ENCODE measurements at regions not wholly inside any gene's neighbourhood (a gene's known extent, or its start where the extent isn't known, plus 50 kb on each side); places are given as distances from the start of the nearest gene placed in this dataset.
"Not testable (repeated sequence)": the region's sequence is repeated elsewhere in the genome, so short reads cannot be mapped to it uniquely, and the experiment has no call there.

DNA sequence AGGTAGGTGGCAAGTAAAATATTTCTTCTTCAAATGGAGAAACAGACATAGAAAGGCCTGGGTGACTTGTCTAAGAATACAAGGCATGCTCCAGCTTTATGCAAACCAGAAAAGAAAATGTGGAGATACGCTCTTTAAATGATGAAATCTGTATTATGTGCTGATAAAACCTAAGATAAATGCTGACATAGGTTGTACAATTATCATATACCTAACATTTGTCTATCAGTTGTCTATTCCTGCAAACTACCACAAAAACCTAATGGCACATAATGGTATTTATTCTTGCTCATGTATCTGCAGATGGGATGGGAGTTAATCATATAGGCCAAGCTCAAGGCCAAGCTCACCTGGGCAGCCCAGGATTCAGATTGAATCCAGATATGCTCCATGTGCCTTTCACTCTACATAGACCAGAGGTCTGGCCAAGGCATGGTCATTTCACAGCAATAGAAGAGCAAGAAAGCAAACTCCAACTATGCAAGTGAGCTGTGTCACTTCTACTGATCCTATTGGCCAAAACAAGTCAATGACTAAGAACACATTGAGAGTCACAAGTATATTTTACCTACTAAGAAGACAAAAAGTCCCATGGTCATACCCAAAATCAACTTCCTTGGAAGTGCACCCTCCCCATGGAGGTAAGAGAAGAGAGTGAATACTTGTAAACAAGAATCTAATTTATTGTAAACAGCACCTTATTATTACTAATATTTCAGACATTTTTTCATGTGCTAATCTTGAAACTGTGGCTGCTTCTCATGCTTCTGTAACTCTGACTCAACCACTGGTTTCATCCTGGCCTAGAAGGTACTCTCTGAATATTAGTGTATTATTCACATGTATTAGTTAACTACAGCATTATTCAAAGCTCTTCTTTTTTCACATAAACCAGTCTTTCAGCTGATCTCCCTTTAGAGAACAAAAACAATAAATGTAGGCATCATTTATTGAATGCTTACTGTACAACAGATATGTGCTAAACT is 270.7 kb upstream of the SOX9 start:
- DNase-seq (ENCODE audit: low read depth in 2 of 2), result no peak

DNA sequence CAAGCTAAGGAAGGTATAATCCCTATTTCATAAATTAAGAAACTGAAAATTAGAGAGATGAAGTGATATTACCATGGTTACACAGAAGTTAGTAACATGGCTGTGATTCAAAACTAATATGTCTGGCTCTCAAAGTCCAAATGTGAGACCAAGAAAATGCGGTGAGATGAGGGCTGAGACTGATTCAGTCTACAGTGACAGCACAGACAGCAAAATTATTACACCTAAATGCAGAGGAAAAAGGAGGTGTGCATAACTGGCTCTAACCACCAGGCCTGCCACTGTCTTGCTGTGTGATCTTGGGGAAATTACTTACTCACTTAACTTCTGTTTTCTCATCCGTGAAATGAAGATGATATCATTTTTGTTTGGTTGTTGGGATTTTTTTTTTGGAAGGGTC is 270.0 kb upstream of the SOX9 start:
- no peak for DNase-seq (ENCODE audit: low read depth in 2 of 2)

DNA sequence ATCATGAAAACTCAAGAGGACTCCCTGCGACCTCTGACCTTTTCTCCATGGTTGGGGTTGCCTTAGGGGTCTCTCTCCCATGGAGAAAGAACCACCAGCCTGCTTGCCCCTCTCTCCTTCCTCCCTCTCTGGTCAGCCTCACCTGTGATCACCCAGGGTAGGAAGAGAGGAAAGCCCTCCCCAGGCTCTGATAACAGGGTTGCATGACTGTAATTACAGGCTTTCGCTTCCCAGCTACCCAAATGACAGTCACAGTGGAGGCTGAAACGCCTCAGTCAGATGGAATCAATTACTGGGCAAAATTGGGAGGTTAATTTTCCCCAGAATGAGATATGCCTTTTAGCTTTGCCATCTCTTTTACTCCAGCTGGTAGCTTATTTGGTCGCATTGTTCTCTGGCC is 265.8 kb upstream of the SOX9 start:
- no peak for DNase-seq (ENCODE audit: low read depth in 2 of 2)

DNA sequence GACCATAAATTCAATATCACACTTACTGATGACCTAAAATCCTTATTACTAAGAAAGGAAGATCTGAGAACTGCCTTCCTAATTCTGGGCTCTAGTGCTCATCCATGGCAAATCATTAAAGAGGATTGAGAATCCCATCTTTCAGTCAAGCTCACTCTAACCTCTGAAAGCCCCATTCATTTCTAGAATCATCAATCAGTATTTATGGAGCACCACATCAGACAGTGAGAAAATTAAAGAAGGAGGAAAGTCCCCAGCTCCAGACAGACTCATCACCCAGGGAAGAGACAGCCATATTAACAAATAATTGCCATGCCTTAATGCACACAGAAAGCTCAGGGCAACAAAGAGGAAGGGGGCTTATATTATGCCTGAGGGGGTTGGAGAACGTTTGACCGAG is 256.1 kb upstream of the SOX9 start:
- no peak for DNase-seq (ENCODE audit: low read depth in 2 of 2)

DNA sequence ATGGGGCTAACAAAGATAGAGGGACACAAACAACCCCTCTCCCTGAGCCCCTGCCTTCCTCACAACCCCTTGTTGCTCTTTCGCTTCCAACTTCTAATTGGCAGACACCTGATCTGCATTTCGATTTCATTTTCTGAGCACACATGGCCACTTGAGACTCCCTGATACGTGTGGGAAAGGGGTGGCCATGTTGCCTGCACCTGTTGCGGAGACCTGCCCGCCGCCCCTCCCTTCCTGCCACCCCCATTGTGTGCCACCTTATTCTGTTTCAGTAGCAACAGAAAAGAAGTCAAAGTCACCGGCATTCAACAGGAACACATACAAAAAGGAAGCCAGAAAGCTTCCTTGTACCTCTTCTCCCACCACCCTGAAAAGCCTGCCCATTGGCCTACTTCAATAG is 254.7 kb upstream of the SOX9 start:
- no peak for DNase-seq (ENCODE audit: low read depth in 2 of 2)

DNA sequence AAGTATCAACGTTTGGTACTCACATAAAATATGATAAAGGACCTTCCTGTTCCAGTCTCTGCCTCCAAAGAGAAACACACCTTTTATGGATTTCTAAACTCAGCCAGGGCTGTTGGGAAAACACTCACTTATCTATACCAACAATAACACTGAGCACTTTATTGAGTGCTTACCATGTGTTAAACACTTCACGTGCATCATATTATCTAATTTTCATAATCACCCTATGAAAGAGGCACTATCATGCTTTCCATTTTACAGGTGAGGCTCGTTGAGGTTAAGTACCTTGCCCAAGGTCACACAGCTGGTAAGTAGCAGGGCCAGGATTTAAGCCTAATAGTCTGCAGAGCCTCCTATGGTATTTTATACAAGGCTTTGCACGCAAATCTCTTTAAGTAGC is 251.5 kb upstream of the SOX9 start:
- DNase-seq (ENCODE audit: low read depth in 2 of 2), result no peak

DNA sequence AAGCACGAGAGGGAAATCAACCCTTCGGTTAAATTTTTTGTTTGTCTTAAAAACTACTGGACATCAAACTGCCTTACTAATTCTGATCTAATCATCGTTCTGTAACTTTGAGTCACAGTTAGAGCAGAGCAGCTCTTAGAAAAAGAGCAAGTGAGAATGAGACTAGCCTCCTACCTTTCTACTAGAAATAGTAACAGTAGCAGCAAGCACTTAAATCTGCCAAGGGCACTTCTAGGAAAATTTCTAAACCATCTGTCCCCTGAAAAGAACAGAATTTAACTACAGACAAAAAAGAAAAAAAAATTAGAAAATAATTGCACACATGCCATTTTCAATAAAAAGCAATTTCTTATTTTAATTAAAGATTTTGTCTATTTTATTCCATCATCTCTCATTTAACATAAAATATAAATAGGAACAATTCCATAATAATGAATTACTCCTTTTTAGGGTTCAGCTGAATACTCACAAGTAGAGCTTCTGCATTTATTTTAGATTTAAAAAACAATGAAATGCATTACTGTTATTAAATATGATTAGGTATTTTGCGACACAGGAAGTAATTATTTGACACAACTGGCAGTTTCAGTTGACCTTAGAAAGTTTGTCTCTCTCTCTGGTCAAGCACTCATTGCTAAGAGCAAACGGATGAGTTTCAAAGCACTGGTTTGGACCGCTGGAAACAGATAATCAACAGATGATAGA is 250.8 kb upstream of the SOX9 start:
- DNase-seq (ENCODE audit: low read depth in 2 of 2), result no peak

DNA sequence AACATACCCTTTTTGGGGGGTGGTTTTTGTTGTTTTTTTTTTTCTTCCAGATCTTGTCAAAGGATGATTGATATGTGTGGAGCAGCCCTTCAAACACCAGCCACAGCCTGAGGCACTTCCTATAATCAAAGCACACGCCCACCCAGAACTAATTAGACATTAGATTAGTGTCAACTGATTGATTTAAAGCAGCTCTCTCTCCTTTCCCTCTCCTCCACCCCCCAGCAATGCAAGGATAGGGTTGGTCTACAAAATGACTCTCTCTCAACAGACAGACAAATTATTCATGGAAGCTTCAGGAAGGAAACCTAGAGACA is 250.3 kb upstream of the SOX9 start:
- DNase-seq (ENCODE audit: low read depth in 2 of 2), result no peak

DNA sequence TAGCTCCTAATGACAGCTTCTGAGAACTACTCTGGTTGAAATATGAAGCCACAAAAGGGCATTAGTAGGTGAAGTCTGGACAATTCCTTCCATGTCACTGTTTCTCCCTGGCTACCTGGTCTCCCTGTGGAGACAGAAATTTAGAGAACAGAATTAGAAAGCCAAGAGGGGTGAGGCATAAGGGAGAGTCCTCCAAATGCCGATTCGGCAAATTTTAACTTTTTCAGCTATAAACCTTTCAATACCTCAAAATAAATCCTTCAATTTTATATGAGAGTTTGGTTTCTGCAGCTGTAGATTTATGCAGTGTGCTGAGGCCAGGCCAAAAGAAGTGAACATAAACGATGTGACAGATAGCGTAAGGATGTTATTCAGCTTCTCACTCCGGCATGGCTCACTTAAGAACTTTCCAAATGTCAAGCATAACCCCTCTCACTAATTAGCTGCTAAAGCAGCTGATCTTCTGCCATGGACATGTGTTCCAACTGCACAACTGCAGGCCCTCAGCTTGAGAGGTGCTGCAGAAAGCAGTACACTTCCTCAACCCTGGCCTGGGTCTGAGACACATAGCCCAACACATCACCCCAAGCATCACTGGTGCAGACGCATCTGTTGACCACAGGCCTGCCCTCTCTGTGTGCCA is 247.9 kb upstream of the SOX9 start:
- DNase-seq (ENCODE audit: low read depth in 2 of 2), result no peak

DNA sequence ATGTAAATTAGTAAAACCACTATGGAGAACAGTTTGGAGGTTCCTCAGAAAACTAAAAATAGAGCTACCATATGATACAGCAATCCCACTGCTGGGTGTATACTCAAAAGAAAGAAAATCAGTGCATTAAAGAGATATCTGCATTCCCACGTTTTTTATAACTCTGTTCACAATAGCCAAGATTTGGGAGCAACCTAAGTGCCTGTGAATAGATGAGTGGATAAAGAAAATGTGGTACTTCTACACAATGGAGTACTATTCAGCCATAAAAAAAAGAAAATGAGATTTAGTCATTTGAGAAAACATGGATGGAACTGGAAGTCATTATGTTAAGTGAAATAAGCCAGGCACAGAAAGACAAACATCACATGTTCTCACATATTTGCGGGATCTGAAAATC is 246.0 kb upstream of the SOX9 start:
- DNase-seq (ENCODE audit: low read depth in 2 of 2), result not testable (repeated sequence)

DNA sequence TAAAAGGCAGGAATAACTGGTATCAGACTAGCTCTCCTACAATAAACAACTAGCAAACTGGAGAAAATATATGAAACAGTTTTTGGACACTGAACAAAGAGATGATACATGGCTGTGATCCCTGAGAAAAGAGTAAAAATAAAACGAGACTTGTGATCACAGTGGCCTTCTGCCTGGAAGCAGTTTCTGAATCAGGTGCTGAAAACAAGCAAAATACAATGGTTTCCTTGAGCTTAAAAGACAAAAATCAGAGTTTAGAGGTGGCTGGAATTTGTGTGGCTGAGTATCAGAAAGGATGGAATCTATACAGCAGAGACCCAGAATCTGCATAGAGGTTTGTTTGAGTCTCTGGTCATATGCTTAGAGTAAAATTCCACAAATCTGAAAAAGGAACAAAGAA is 242.5 kb upstream of the SOX9 start:
- no peak for DNase-seq (ENCODE audit: low read depth in 2 of 2)

DNA sequence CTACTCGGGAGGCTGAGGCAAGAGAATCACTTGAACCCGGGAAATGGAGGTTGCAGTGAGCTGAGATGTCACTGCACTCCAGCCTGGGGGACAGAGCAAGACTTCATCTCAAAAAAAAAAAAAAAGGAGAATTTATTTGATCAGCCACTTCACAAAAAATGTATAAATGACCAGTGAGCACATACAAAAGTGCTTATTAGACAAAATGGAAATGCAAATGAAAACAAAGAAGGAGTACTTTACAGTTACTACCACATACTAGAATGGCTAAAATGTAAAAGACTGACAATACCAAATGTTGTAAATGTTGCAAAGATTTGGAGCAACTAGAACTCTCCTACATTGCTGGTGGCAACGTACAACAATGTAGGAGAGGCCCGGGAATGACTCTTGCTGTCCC is 241.8 kb upstream of the SOX9 start:
- DNase-seq (ENCODE audit: low read depth in 2 of 2), result no peak

DNA sequence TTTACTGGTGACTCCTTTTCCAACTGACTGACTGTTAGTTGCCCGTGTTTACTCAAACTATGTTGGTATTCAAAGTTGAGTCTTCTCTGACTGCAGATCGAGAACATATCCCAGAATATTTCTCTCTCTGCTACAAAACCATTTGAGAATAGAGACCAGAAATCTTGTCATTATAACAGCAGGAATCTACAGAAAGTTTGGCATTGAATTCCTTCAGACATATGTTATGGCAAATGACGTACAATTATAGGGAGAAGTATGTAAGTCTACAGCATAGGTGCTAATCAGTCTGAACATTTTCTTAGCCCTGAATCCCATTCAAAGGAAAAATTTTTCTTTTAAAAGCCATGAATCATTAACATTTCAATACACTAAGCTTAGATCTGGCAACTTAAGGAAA is 239.8 kb upstream of the SOX9 start:
- no peak for DNase-seq (ENCODE audit: low read depth in 2 of 2)

DNA sequence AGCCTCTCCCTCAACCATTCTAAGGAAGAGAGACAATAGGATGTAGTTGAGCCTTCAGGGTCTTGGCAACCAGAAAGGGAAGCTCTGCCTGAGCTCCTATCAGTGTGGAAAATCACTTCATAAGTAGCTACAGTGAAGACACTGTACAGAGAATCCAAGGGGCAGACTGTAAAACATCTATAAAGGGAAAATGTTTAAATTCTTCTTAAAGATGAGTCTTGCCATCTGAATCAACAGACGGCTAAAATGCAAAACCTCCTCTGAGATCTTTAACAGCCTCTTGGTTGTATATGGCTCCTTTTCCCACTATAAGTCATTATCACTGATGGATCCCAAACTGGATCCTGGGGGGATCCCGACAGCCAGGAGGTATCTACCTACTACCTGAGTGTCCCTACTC is 239.2 kb upstream of the SOX9 start:
- DNase-seq (ENCODE audit: low read depth in 2 of 2), result no peak

DNA sequence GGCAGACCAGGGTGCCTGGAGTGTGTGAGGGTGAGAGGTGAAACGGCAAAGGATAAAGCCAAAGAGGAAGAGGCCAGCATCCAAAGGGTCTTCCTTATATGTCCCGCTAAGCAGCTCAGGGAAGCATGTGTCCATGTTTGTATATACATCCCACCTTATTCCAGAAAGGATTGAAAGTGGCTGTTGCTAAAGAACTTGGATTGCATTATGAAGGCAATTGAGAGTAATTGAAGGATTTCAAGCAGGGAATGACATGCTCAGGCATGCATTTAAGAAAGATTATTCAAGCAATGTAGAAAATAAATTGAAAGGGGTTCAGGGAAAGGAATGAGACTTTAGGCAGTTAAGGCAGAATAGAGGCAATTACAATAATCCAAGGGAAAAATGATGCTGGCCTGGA is 237.6 kb upstream of the SOX9 start:
- no peak for DNase-seq (ENCODE audit: low read depth in 2 of 2)

DNA sequence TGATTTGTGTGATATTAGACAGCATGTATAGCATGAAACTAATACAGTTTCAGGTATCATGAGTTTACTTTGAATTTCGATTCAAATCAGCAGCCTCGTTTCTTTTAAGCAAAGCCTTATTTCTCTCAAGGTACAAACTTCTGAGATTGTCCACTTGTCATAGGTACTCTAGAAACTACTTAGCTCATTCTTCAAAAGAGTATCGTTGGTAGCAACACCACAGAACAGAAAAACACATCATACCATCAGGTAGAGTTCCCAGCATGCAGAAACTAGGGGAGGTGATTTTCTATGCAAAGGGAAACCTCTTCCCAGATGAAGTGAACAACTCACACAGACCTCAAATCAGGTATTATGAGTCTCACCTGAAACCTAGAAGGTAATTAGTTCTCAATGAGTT is 237.0 kb upstream of the SOX9 start:
- no peak for DNase-seq (ENCODE audit: low read depth in 2 of 2)

DNA sequence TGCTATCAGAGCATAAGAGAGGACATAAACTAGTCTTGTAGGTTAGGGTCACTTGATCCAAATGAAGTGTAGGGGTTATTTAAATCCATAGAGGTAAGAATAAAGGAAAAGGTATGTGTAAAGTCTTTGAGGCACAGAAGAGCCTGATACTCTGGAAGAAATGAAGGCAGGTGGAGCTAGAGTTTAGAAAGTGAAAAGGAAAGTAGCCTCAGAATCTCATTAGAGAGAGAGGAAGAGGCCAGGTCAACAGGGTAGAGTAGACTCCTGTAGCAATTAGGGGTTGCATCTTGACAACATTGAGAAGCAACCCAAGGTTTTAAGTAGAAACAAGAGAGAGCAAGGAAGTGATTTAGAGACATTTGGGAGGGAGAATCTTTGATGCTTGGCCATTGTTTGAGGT is 235.2 kb upstream of the SOX9 start:
- DNase-seq (ENCODE audit: low read depth in 2 of 2), result no peak

DNA sequence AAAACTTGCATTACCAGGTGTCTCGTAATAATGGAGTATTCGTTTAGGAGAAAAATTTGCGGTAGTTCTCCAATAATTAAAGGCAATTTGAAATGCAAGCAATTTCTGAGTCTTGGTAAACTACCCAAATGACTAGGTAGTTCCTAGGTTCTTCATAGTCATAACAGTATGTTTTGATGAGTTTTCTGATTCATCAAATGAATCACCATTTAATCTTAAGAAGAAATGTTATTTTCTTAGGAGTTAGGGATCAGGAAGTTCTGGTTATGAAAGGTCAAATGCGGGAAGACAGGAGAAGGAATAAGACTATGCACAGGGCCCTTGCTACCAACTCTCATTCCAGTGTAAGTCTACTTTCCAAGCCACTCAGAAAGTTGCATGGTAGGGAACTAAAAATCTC is 221.5 kb upstream of the SOX9 start:
- DNase-seq (ENCODE audit: low read depth in 2 of 2), result no peak

DNA sequence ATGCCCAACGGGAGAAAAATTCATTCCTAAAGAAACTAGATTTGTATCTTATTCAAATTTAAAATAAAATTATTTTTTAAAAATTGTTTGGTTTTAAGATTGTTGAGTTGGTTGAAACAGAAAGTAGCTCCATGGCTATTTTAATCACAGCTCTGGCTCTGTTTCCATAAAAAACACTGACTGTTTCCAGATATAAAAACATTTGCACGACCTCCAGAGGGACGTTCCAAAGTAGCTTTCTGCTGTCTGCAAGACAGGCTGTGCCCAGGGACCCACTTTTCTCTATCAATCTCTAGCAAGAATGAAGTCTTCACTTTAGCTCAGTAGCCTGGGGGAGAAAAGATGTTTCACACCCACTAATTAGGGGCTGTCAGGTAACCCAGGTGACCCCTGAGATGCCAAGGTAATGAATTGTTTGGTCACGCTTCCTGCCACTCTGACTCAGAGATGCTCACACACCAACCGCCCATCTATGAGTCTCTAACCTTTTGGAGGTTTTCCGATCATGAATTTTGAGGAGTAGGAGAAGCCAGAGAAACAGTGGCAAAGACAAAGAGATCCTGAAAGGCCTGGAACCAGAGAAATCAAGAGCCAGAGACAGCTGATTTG is 220.1 kb upstream of the SOX9 start:
- no peak for DNase-seq (ENCODE audit: low read depth in 2 of 2)

DNA sequence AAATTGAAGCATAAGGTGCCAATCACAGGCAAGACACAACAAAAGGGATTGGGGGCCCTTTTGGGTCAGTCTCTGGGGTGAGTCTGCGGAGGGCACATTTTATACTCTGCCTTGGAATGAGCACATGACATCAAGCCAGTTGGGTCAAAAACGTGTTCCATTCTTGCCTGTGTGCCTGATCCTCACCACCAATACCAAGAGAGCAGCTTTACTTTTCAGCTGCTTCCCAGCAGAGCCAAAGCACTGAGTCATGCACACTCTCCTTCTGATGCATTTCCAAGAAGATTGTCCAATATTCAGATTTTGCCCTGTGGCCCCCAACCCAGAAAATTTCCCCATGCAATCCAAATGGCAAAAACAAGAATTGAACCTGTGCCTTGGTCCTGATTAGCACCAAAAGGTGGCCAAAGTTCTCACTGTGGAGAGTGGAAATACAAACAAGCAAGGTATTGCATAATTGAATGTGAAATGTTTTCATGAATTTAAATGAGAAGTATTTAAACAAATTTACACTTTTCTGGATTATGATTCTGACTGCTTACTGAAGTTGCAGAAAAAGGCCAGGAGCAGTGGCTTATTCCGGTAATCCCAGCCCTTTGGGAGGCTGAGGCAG is 217.8 kb upstream of the SOX9 start:
- DNase-seq (ENCODE audit: low read depth in 2 of 2), result no peak

DNA sequence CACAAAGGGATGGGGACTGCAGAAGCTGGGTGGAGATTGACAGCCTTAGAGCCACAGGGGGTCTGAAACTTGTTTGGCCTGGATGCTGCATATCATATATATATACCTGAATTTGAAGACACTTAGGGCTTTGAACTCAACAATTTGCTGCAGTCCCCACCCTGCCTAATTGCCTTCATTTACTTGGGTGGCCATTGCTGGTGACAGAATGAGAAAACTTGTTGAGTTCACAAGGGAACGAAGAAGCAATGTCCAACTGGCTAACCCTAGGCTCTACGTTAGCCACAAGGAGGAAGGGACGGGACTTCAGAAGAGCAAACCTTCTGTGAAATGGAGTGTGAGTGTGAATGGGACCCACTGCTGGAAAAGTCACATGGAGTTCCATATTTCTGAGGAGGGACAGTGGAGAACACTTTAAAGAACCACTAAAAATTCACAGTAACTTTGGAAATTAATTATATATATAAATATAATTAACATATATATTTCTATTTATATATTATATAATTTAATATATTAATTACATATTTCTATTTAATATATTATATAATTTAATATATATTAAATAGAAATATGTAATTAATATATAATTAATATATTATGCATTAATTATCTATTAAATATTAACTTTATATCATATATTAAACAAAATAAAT is 215.3 kb upstream of the SOX9 start:
- no peak for DNase-seq (ENCODE audit: low read depth in 2 of 2)

DNA sequence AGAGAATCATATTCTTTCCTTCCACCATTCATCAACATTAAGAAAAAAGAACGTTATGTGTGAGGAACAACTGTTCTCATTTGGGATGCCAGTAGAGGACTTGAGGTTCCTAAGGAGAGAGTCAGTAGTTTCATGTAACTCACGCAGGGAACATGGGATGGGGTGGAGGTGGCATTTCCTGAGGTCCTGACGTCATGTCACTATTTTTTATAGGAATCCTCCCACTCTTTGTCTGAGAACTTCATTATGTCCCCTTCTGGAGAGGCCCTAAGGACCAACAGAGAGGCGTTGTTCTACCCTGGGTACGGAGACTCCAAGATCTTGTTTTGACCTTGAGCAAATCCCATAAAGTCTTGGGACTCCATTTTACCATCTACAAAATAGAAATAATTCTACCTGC is 211.7 kb upstream of the SOX9 start:
- no peak for DNase-seq (ENCODE audit: low read depth in 2 of 2)

All from stimulated activated CD8-positive, alpha-beta memory T cell treated with anti-CD3 and anti-CD28 coated beads, Interleukin-2, amount 100 ng/mL, for 1 hour (primary cell).